Activated T-cell treated with anti-CD3 and anti-CD28 coated beads for 24 hours (primary cell): ENCODE measurements at regions not wholly inside any gene's neighbourhood (a gene's known extent, or its start where the extent isn't known, plus 50 kb on each side); places are given as distances from the start of the nearest gene placed in this dataset.

Source experiments
- DNase-seq: peaks from one replicate; pipeline ENCODE4 v3.0.0-alpha.2; 2020; ENCODE audit warnings: low read depth

DNA sequence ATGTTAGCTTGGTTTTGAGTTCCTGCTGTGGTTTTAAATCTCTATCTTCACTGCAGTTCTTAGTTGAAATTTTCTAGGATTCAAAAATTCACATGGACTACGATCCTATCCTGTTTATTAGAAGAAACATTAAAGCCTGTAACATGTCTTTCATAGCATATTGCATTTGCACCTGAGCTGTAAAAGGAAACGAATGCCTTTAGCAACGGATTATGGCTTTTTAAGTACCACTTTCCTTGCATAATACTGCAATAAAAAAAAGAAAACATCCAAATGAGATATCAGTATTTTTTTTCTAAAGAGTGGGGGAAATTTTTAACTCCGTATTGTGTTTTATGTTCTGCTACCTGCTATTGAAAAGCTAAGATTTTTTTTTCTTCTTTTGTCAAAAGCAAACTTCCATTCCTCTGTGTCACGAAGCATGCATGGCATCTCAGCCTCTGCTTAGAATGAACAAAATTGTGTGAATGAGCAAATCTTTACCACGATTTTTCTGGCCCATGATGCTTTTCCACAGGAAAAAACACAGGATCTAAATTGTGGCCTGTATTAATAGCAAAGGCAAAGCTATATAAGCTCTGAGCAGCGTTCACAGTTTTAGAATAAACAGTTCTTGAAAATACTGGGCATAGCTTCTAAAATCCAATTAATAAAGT is 110.0 kb upstream of the CDIN1 start:
- no peak for DNase-seq

DNA sequence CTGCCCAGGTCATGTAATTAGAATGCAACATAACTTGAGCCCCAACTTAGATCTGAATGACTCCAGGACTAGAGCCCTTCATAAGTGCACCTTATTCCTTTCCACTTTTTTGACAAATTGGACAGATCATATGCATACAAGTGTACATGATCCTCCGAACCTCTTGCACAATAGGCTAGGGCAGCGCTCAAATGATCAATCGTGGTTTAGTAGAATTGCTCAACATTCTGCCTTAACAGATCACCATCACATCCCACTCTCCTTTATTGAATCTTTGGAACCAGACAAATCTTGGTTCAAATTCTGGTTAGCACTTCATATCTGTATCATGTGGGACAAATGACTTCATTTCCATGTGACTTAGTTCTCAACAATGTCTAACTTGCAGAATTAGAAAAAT is 106.8 kb upstream of the CDIN1 start:
- DNase-seq, result no peak

GRCh38 chr15:36478561-36478960 is 100.9 kb upstream of the CDIN1 start:
- DNase-seq, result no peak

DNA sequence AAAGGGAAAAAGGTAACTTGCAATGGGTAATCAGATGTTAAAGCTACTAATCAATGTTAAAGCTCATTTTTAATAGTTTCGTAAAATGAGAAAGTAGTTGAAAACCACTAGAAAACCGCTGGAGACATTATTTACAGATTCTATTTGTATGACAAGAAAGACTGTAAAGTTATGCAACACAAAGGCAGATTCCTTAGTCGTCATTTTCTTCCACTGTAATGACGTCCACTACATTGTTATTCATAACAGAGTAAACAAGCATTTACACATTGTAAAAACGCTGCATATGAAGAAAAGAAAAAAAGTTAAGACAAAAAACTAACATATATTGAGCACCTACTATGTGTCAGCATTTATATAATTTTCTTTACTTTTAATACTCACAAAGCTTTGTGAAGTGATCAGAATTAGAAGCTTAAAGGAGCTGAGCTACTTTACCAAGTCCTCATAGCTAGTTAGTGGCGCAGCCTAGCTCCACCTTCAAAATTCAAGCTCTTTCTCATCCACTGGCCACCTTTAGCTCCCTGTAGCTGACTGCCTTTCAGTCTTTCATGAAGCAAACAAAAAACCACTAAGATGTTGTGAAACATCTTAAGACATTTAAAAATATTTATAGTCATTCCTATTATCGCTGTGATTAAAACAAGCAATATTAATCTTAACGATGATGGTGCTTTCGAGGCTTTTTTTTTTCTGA is 100.1 kb upstream of the CDIN1 start:
- no peak for DNase-seq

DNA sequence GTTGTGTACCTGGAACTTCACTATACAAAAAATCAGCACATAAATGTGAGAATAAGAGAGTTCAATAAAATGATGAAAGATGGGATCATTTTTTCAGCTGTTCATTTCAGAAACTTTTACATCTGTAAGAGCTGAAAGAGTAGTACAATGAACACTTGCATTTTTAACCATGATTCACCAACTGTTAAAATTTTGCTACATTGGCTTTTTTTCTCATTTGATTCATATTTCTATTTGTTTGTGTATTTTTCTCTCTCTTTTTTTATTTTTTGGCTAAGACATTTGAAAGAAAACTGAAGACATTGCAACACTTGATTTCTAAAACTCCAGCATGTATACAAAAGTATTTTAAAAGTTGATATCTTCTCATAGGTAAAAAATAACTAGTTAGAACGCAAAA is 98.3 kb upstream of the CDIN1 start:
- DNase-seq, result no peak

- DNase-seq, result no peak
These were observed 96.0 kb upstream of the CDIN1 start for GRCh38 chr15:36483409-36483808.

- no peak for DNase-seq
These were observed 95.2 kb upstream of the CDIN1 start for GRCh38 chr15:36484038-36484778.

GRCh38 chr15:36491912-36492311 is 87.5 kb upstream of the CDIN1 start:
- no peak for DNase-seq

DNA sequence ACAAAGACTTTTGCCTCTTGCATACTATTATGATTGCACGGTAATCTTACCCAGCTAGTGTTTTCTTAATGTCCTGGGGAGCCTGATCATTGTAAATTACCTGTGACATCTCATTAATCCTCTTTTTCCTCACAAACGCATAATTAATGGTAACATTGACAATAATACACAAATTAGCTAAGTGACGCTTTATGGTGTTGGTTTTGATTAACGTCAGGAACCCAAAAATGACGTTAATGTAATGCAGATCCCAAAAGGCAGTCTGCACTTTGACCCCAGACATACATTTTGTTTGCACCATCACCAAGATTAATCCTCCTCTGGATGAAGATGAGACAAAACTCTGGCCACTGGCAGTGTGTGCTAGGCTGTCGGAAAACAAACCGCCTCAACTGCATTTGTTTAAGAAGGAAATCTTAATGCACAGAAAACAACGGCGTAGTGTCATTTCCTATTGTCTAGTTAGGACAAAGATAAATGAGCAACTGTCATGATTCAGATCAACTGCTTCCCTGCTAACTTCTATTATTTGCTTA is 83.9 kb upstream of the CDIN1 start:
- no peak for DNase-seq

- no peak for DNase-seq
These were observed 81.5 kb upstream of the CDIN1 start for GRCh38 chr15:36497901-36498300.

DNA sequence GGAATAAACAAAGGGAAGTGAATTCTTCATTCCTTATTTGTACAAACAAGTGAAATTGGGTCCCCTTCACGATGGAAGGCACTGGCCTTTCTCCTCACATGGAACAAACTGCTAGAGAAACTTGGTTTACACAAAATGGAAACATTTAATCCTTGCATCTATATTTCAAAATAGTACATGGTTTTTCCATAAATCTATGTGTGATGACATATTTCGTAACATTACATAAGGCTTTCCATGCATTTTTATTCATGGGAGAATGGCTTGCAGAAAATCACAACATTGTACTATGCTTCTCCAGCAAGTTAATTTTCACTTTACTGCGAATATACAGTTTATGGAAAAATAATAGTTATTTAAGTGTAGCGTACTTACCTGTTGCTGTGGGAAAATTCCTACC is 81.0 kb upstream of the CDIN1 start:
- DNase-seq, result no peak

DNA sequence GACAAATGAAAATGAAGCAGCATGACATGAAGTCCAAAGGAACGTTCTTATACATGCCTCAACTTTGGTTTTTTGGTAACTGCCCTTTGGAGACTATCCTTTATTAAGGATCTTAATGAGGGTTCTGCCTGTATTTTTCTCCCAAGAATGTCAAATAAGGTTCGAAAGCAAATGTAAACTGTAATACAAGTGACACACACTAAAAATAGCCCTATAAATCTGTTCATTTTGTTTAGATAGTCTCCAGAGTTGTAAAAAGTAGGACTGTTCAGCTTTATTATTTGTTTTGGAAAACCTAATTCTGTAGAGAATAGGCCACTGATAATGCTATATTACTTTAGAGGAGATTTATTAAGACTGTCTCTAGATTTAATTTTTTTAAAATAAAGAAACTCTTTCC is 80.5 kb upstream of the CDIN1 start:
- DNase-seq, result no peak

DNA sequence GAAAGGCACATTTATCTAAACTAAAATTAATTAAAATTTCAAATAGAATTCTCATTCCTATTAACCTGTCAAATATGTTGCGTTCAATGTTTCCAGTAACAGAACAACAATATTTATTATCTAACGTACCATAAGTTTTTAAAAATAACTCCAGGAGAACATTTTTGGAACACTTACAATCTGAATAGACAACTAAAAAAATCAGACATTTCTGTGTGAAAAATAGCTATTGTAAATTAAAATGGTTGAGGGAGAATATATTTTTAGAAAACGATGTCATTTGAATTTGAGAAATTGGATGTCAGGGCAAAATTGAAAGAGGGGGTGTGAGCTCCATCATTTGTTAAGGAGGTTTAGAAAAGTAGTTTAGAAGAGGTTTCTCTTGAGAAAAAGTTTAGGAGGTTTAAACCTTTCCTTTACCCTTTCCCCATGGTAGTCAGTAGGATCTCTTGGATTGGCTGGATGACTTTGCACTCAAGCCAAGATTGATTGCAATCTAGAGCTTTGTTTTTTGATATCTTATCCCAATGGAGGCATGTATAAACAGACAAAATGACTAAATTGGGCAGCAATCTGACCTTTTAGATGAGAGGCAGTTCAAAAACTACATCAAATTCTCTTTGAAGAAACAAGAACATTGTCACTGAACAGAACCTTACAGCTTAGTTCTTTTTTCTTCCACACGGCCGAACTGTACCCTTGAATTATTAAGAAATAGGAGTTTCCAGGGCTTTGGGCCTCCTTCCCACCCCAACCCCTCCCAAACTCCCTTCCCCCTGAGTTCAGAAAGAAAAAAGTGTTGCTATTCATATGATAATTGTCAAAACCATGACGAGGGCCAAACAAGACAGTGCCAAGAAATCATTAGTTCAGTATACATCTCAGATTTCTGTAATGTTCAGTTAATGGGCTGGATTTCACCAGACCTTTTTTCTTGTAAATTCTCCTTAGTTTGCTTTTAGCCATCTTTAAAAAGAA is 79.7 kb upstream of the CDIN1 start:
- no peak for DNase-seq

- DNase-seq, result no peak
These were observed 78.3 kb upstream of the CDIN1 start for GRCh38 chr15:36501063-36501678.

GRCh38 chr15:36502509-36502908 is 76.9 kb upstream of the CDIN1 start:
- no peak for DNase-seq

GRCh38 chr15:36506733-36507356 is 72.6 kb upstream of the CDIN1 start:
- DNase-seq, result no peak

DNA sequence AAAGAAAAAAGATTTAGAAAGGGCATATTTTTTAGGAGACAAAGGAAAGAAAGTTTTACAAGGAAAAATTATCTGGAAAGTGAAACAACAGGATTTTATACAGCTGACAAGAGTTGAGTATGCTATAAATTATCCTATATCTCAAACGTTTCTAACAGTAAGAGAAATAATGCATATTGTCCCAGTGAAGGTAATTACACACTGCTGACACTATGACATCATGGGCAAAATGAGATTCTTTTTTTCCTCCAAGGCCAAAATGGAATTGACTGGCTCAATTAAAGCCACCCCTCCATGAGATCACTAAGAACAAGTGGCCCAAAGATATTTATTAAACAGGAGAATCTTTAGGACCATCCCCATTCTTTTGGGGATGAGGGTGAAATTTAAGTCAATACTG is 72.0 kb upstream of the CDIN1 start:
- DNase-seq, result no peak

GRCh38 chr15:36511594-36511993 is 67.8 kb upstream of the CDIN1 start:
- DNase-seq, result no peak

DNA sequence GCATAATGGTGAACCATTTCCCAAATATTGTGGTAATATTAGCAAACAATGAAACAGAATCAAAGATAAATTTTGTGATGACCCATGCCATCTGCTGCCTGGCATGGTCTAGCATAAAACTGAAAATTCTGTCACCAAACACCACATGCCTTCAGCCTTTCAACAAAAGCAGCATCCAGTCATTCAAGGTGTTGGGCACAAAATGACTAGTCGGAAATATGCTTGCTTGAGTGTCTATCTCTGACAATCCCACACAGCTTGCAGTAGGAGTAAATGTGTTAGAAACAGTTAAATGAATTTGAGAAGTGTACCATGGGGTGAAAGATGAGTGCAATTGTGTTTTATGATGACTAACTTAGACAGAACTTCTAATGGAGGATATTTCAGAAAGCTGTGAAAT is 61.7 kb upstream of the CDIN1 start:
- no peak for DNase-seq

- DNase-seq, result no peak
These were observed 60.4 kb upstream of the CDIN1 start for GRCh38 chr15:36519067-36519466.

DNA sequence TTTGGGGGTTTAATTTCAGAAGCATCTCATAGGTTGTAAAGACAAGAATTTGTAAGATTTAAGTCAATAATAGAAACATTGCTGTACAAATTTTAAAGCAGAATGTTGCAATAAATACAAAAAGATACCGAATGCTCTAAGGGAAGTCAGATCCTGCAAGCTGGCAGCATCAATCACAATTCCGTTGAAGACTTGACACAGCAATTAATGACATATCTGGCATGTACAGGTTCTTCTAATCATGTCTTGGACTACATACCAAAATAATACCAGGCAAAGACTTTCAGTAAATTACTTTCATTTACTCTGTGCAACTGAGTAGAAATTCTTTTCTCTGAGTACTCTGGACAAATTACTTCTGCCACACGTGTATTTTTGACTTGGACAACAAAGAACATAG is 54.0 kb upstream of the CDIN1 start:
- no peak for DNase-seq
